Ishikawa (cell line): ENCODE measurements at regions not wholly inside any gene's neighbourhood (a gene's known extent, or its start where the extent isn't known, plus 50 kb on each side); places are given as distances from the start of the nearest gene placed in this dataset.

Source experiments
- EGR1 ChIP-seq: IDR thresholded peaks from 2 replicates; pipeline ENCODE4 v1.6.1; 2012
- EP300 ChIP-seq: IDR thresholded peaks from 2 replicates; pipeline ENCODE4 v1.6.1; 2012; ENCODE audit warnings: borderline replicate concordance
- NFIC ChIP-seq: IDR thresholded peaks from 2 replicates; pipeline ENCODE4 v1.6.1; 2012
- RAD21 ChIP-seq: IDR thresholded peaks from 2 replicates; pipeline ENCODE4 v1.6.1; 2012; ENCODE audit warnings: low read depth
- TAF1 ChIP-seq: IDR thresholded peaks from 2 replicates; pipeline ENCODE4 v1.6.1; 2012; ENCODE audit warnings: low read depth, mild to moderate bottlenecking
- TCF12 ChIP-seq: IDR thresholded peaks from 2 replicates; pipeline ENCODE4 v1.6.1; 2012; ENCODE audit warnings: low read depth

- TF ChIP-seq RAD21 = no peak
- TF ChIP-seq EP300 = no peak
- no peak for TF ChIP-seq NFIC
- TF ChIP-seq TAF1 = no peak
- TF ChIP-seq EGR1 = no peak
- TF ChIP-seq TCF12 = no peak
Observed at GRCh38 chr9:135336722-135337527, 142.7 kb upstream of the PPP1R26 start.
